Heart left ventricle (tissue), 16 donors: ENCODE measurements at regions not wholly inside any gene's neighbourhood (a gene's known extent, or its start where the extent isn't known, plus 50 kb on each side); places are given as distances from the start of the nearest gene placed in this dataset.
"Not testable (repeated sequence)": the region's sequence is repeated elsewhere in the genome, so short reads cannot be mapped to it uniquely, and the experiment has no call there.

Source experiments
- ATAC-seq, 4 donors: fragments of 200-7000 bp; cut with Tn5 transposase; one replicate each; pipeline ENCODE4 v1.9.1; 2020 to 2022; ENCODE audit warnings: moderate library complexity in 4 of 4, mild to moderate bottlenecking in 3 of 4, moderate number of reproducible peaks in 1 of 4
- DNase-seq, 5 donors: peaks; one replicate each; pipeline ENCODE4 v3.0.0-alpha.2; 2020
- H3K27ac ChIP-seq, 12 donors: fragments of 200-600 bp; sonication (generic) in 4 of 12; one replicate each; pipeline versions ENCODE4 v1.5.0 to v1.8.0; 2016 to 2022; ENCODE audit warnings: mild to moderate bottlenecking in 2 of 12
- H3K27me3 ChIP-seq, 9 donors: fragments of 200-600 bp; sonication (generic) in 2 of 9; one replicate each; pipeline versions ENCODE4 v1.5.1 to v1.8.0; 2016 to 2022; ENCODE audit warnings: mild to moderate bottlenecking in 3 of 9
- H3K36me3 ChIP-seq, 9 donors: fragments of 200-600 bp; sonication (generic) in 2 of 9; one replicate each; pipeline versions ENCODE4 v1.5.0 to v1.8.0; 2018 to 2022; ENCODE audit warnings: mild to moderate bottlenecking in 2 of 9
- H3K4me1 ChIP-seq, 12 donors: fragments of 200-600 bp; sonication (generic) in 4 of 12; one replicate each; pipeline versions ENCODE4 v1.5.0 to v1.8.0; 2016 to 2022; ENCODE audit warnings: mild to moderate bottlenecking in 3 of 12
- H3K4me3 ChIP-seq, 12 donors: fragments of 200-600 bp; sonication (generic) in 4 of 12; one replicate each; pipeline versions ENCODE4 v1.5.0 to v1.8.0; 2017 to 2022; ENCODE audit warnings: mild to moderate bottlenecking in 9 of 12, moderate library complexity in 4 of 12
- H3K9me3 ChIP-seq, 12 donors: fragments of 200-600 bp; sonication (generic) in 4 of 12; one replicate each; pipeline versions ENCODE4 v1.5.0 to v1.8.0; 2016 to 2022; ENCODE audit warnings: mild to moderate bottlenecking in 1 of 12
- POLR2A ChIP-seq, 2 donors: fragments of 450-650 bp; IDR thresholded peaks; one replicate each; pipeline ENCODE4 v1.6.1; 2017; ENCODE audit warnings: antibody characterized with exemption in 2 of 2, mild to moderate bottlenecking in 2 of 2, moderate library complexity in 2 of 2
- WGBS, 4 donors: extraction: QIAGEN DNeasy Blood & Tissue Kit in 2 of 4; methylation state at CpG; one replicate each; pipeline versions ENCODE4 v1.1.5 to v1.1.7; 2013 to 2018; 5-methylcytosine and 5-hydroxymethylcytosine counted together
- intact Hi-C, 10 donors: fragments of 100-400 bp; cut with DNase I; formaldehyde crosslinking; loops; one replicate each; pipeline versions ENCODE4 v1.11.1 to v1.14.2; 2022
- TF ChIP-seq, protein P1 (sequence below), 12 donors: fragments of 200-600 bp; sonication (generic) in 4 of 12; IDR thresholded peaks; one replicate each; pipeline versions ENCODE4 v1.5.0 to v1.8.0; 2018 to 2022; ENCODE audit warnings: antibody characterized with exemption in 12 of 12, mild to moderate bottlenecking in 5 of 12
- donor health status: ischemic (EF 13 %, LVEDD 7.1; RV severe dilation, severe dysfunction).
- donor health status: healthy with polysubstance abuse.
- donor health status: DM: no; HTN: yes; CAD: no.
- donor health status: DM: no; HTN: no; CAD: no.
- donor health status: ischemic (EF 25% LVEDD 6.9; RV normal size, moderate dysfunction).
- donor health status: ischemic (EF 25% LVEDD 5.7; RV mildly dilated, moderate dysfunction).
- donor health status: healthy.
- donor health status: DM: yes; HTN: yes; CAD: no.
- donor health status: ischemic (EF 35%, LVEDD 5.7; RV mildly dilated, moderate dysfunction).
- donor health status: nonischemic (EF 11% LVEDD 7.7; RV severe dilation, severe dysfunction).
- donor health status: DM: yes; HTN: yes; CAD: no.
- donor health status: PGD.
- donor health status: ischemic (EF 29% LVEDD 5.4; RV normal size, mild dysfunction).
- donor health status: nonischemic (EF 23%, LVEDD 6.1; RV moderate dilation, normal function).

DNA sequence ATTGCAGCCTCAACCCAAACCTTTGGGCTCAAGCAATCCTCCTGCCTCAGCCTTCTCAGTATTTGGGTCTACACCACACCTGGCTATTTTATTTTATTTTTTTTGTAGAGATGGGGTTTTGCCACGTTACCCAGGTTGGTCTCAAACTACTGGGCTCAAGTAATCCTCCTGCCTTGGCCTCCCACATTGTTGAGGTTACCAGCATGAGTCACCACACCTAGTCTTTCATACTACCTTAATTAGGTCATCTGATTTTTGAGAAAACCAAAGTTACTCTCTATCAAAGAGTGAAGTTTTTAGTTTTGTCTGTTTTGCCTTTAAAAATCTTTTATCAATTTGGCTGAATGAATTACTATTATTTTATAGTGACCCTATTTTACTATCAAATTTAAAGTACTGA is 335.6 kb upstream of the LRRC4C start:
- DNase-seq (no peak), ATAC-seq (no peak)
- Histone ChIP-seq H3K9me3 (peaks cover 0 to 4% (median 0%) of the 10 kb centered on the region in 12 donors), H3K4me1 (no peaks in the 10 kb centered on the region), H3K27me3 (no peaks in the 10 kb centered on the region), H3K27ac (no peak overlapping the region), H3K36me3 (no peaks in the 10 kb centered on the region), H3K4me3 (no peak overlapping the region)
- no peak for TF ChIP-seq POLR2A (IDR thresholded peaks at IDR 0.05)
- TF ChIP-seq, protein P1, sequence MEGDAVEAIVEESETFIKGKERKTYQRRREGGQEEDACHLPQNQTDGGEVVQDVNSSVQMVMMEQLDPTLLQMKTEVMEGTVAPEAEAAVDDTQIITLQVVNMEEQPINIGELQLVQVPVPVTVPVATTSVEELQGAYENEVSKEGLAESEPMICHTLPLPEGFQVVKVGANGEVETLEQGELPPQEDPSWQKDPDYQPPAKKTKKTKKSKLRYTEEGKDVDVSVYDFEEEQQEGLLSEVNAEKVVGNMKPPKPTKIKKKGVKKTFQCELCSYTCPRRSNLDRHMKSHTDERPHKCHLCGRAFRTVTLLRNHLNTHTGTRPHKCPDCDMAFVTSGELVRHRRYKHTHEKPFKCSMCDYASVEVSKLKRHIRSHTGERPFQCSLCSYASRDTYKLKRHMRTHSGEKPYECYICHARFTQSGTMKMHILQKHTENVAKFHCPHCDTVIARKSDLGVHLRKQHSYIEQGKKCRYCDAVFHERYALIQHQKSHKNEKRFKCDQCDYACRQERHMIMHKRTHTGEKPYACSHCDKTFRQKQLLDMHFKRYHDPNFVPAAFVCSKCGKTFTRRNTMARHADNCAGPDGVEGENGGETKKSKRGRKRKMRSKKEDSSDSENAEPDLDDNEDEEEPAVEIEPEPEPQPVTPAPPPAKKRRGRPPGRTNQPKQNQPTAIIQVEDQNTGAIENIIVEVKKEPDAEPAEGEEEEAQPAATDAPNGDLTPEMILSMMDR (IDR thresholded peaks at IDR 0.05) = no peak
- 27 to 39% (median 32%) methylated on average over 1 of the region's 1 CpG for WGBS, 4 donors
- intact Hi-C loops = no loop called here

DNA sequence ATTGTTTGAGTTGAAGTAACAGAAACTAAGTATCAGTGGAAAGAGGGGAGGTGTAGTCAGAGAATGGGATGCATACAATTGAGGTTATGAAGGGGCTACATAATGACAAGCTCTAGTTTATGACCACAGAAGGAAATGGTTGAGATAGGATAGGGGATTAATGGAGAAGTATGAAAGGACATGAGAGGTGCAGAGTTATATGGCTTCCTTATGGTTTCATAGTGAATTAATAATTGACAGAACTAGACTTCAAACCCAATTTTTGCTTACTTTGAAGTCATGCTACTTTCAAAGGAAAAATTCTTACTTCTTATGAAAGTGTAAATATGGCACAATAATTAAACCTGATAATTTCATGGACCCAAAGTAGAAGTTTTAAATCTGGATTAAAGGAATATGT is 340.3 kb upstream of the LRRC4C start:
- Histone ChIP-seq H3K9me3 (peaks cover 0 to 4% (median 0%) of the 10 kb centered on the region in 12 donors), H3K4me3 (no peak overlapping the region), H3K36me3 (no peaks in the 10 kb centered on the region), H3K27me3 (no peaks in the 10 kb centered on the region), H3K4me1 (no peaks in the 10 kb centered on the region), H3K27ac (no peak overlapping the region)
- ATAC-seq (no peak), DNase-seq (no peak)
- intact Hi-C loops = no loop called here
- TF ChIP-seq, protein P1 (IDR thresholded peaks at IDR 0.05) = no peak
- TF ChIP-seq POLR2A (IDR thresholded peaks at IDR 0.05) = no peak

DNA sequence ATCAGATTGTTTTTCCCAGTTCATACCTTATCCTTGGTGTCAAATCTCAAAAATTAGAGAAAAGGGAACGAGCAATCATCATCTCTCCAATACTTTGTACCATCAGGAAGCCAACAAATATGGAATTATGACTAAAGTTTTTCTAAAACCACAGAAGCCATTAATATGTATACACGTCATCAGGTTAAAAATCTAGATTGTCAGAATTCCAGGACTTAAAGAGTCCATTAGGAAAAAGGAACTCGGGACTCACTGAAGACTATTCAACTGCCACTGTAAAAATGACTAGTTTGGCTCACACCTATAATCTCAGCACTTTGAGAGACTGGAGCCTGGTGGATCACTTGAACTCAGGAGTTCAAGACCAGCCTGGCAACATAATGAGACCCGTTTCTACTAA is 344.4 kb upstream of the LRRC4C start:
- DNase-seq (no peak), ATAC-seq (no peak)
- intact Hi-C loops = no loop called here
- TF ChIP-seq POLR2A (IDR thresholded peaks at IDR 0.05) = no peak
- Histone ChIP-seq H3K4me3 (no peak overlapping the region), H3K36me3 (no peaks in the 10 kb centered on the region), H3K27me3 (no peaks in the 10 kb centered on the region), H3K27ac (no peak overlapping the region), H3K4me1 (no peaks in the 10 kb centered on the region), H3K9me3 (peaks cover 0 to 6% (median 0%) of the 10 kb centered on the region in 12 donors)
- 50 to 69% (median 55%) methylated on average over 4 of the region's 4 CpGs for whole genome bisulfite sequencing, 4 donors

DNA sequence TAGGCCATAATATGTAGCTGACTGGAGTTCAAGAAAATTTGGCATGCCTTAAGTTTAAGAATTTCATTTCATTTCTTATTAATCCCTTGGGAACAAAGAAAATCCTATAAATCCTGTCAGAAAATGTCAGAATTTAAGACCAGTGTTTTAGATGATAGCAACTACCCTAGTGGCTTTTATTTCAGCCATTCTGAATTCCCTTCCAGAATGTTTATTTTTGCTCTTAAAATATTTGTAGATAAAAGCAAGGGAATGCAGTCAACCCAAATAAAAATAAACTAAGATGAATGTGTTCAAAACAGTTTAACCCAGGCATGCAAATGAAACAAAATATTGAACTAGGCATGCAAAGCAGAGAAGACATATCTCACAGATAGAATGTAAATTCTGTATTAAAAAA is 356.9 kb upstream of the LRRC4C start:
- Histone ChIP-seq H3K27me3 (no peaks in the 10 kb centered on the region), H3K4me1 (no peaks in the 10 kb centered on the region), H3K36me3 (no peaks in the 10 kb centered on the region), H3K27ac (no peak overlapping the region), H3K9me3 (peaks cover 0 to 25% (median 2%) of the 10 kb centered on the region in 12 donors), H3K4me3 (no peak overlapping the region)
- TF ChIP-seq, protein P1 (IDR thresholded peaks at IDR 0.05) = no peak
- TF ChIP-seq POLR2A (IDR thresholded peaks at IDR 0.05) = no peak
- DNase-seq = no peak
- intact Hi-C loops = no loop called here
- ATAC-seq = no peak

DNA sequence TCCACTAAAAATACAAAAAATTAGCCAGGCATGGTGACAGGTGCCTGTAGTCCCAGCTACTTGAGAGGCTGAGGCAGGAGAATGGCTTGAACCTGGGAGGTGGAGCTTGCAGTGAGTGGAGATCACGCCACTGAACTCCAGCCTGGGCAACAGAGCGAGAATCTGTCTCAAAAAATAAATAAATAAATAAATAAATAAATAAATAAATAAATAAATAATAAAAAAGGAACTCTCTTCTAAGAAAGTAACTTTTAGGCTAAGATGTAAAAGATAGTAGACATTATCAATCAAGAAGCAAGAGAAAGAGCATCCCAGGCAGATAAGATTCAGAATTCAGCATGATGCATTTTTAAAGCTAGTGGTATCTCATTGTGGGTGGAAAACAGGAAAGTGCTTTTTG is 364.8 kb upstream of the LRRC4C start:
- H3K9me3 ChIP-seq, H3K36me3 ChIP-seq, intact Hi-C loops, H3K27ac ChIP-seq, H3K27me3 ChIP-seq, H3K4me3 ChIP-seq, DNase-seq, ATAC-seq, H3K4me1 ChIP-seq: not testable (repeated sequence)
- 69 to 79% (median 70%) methylated on average over 2 of the region's 2 CpGs for WGBS, 4 donors
